HepG2 (cell line): ENCODE measurements at regions not wholly inside any gene's neighbourhood (a gene's known extent, or its start where the extent isn't known, plus 50 kb on each side); places are given as distances from the start of the nearest gene placed in this dataset.

Experiments used
- ATAC-seq: fragments of 200-7000 bp; cut with Tn5 transposase; 3 replicates; pipeline ENCODE4 v1.9.1; 2020; ENCODE audit warnings: mild to moderate bottlenecking, moderate library complexity
- BruUV-seq: library from RNA; stranded (reverse); fragments of 400-500 nt; replicated peaks from 2 replicates; lab custom pipeline; 2021; lab: Mats Ljungman, UMichigan
- CTCF ChIA-PET: fragments of 300-600 bp; formaldehyde crosslinking; extraction: SDS; loops from one replicate; lab custom pipeline; 2021; ENCODE audit warnings: low total read pairs, inconsistent platforms, low intra/inter-chr PET ratio; lab: Yijun Ruan, JAX
- POLR2A ChIA-PET: fragments of 350-600 bp; sonication (Branson Sonifier 250); formaldehyde crosslinking; loops from one replicate; lab custom pipeline; 2020; ENCODE audit warnings: antibody characterized with exemption, inconsistent platforms; lab: Yijun Ruan, JAX
- DNase-seq: peaks from one replicate; pipeline ENCODE4 v3.0.0-alpha.2; 2015; ENCODE audit warnings: low spot score
- FAIRE-seq: peaks from 3 replicates; lab custom pipeline; 2011; peaks lifted over from hg19 to GRCh38; lab: Jason Lieb, UNC
- H2AFZ ChIP-seq: one replicate; pipeline ENCODE4 v1.6.1; 2011; ENCODE audit warnings: low read length, inconsistent platforms
- H3K27ac ChIP-seq: fragments of 300-600 bp; 3 replicates; pipeline ENCODE4 v1.8.0; 2011; ENCODE audit warnings: mixed run types, mild to moderate bottlenecking, mixed read lengths, low read length, inconsistent platforms; ENCODE audit not compliant: insufficient read depth; ENCODE audit errors: extremely low read length
- H3K27me3 ChIP-seq, 2 experiments: fragments of 200-600 bp in 1 of 2; 2 replicates in 1 of 2; 3 replicates in 1 of 2; pipeline versions ENCODE4 v1.6.0 to v1.8.0; 2011; ENCODE audit warnings: low read length in 2 of 2, mild to moderate bottlenecking in 2 of 2, moderate library complexity in 2 of 2, inconsistent platforms in 1 of 2; ENCODE audit not compliant: insufficient read depth in 2 of 2, control insufficient read depth in 1 of 2
- H3K36me3 ChIP-seq, 2 experiments: fragments of 200-600 bp in 1 of 2; replicated peaks in 1 of 2; 2 replicates in 1 of 2; 3 replicates in 1 of 2; pipeline versions ENCODE4 v1.5.1 to v1.8.0; 2011; ENCODE audit warnings: low read length in 2 of 2, inconsistent platforms in 1 of 2; ENCODE audit not compliant: insufficient read depth in 2 of 2, control insufficient read depth in 1 of 2
- H3K4me1 ChIP-seq: 2 replicates; pipeline ENCODE4 v1.5.1; 2012; ENCODE audit warnings: low read length, inconsistent platforms; ENCODE audit not compliant: insufficient read depth
- H3K4me2 ChIP-seq: 2 replicates; pipeline ENCODE4 v1.6.0; 2011; ENCODE audit warnings: low read depth, low read length, inconsistent platforms
- H3K4me3 ChIP-seq, 3 experiments: fragments of 200-600 bp in 1 of 3; sonication (generic), shearing (Covaris generic) in 1 of 3; replicated peaks in 1 of 3; 2 replicates each; pipeline ENCODE4 v1.5.1; 2011 to 2016; ENCODE audit warnings: low read length in 3 of 3, inconsistent platforms in 2 of 3, low read depth in 2 of 3, mild to moderate bottlenecking in 2 of 3, control low read depth in 1 of 3, mixed read lengths in 1 of 3; ENCODE audit not compliant: insufficient read depth in 1 of 3
- H3K79me2 ChIP-seq: one replicate; pipeline ENCODE4 v1.6.1; 2011; ENCODE audit warnings: low read length, inconsistent platforms; ENCODE audit not compliant: insufficient read depth
- H3K9ac ChIP-seq: 2 replicates; pipeline ENCODE4 v1.6.0; 2011; ENCODE audit warnings: mild to moderate bottlenecking, low read depth, low read length, inconsistent platforms; ENCODE audit not compliant: insufficient read depth
- H3K9me3 ChIP-seq: 2 replicates; pipeline ENCODE4 v1.5.1; 2012; ENCODE audit warnings: mild to moderate bottlenecking, low read length
- H4K20me1 ChIP-seq: 2 replicates; pipeline ENCODE4 v1.6.0; 2011; ENCODE audit warnings: inconsistent platforms, mild to moderate bottlenecking, low read length, moderate library complexity; ENCODE audit not compliant: insufficient read depth
- ATF7-NPFF ChIP-seq: sonication (generic); formaldehyde crosslinking; IDR thresholded peaks from 2 replicates; pipeline ENCODE4 v1.8.1; 2023; ENCODE audit warnings: mild to moderate bottlenecking, low read depth, missing genetic modification reagents, moderate library complexity
- CBFB ChIP-seq: sonication (generic); formaldehyde crosslinking; IDR thresholded peaks from 2 replicates; pipeline ENCODE4 v1.4.0; 2020; ENCODE audit warnings: missing genetic modification reagents
- RFX5 ChIP-seq: IDR thresholded peaks from 2 replicates; pipeline ENCODE4 v1.6.1; 2011; ENCODE audit warnings: low read depth, low read length, improper control_type of control experiment
- SIX4 ChIP-seq: sonication (generic); formaldehyde crosslinking; IDR thresholded peaks from 2 replicates; pipeline ENCODE4 v1.4.0; 2020; ENCODE audit warnings: missing genetic modification reagents
- SMAD9 ChIP-seq: sonication (generic); formaldehyde crosslinking; IDR thresholded peaks from 2 replicates; pipeline ENCODE4 v1.5.1; 2020; ENCODE audit warnings: mild to moderate bottlenecking, missing genetic modification reagents
- ZNF34 ChIP-seq: sonication (generic); formaldehyde crosslinking; IDR thresholded peaks from 2 replicates; pipeline ENCODE4 v1.4.0; 2020; ENCODE audit warnings: mild to moderate bottlenecking, missing genetic modification reagents, borderline replicate concordance
- ZNF572 ChIP-seq: sonication (generic); formaldehyde crosslinking; IDR thresholded peaks from 2 replicates; pipeline ENCODE4 v1.5.1; 2020; ENCODE audit warnings: mild to moderate bottlenecking, missing genetic modification reagents
- ZNF605 ChIP-seq: sonication (generic); formaldehyde crosslinking; IDR thresholded peaks from 2 replicates; pipeline ENCODE4 v1.8.0; 2022; ENCODE audit warnings: mild to moderate bottlenecking, missing genetic modification reagents
- ZNF816 ChIP-seq: sonication (generic); formaldehyde crosslinking; IDR thresholded peaks from 2 replicates; pipeline ENCODE4 v1.8.0; 2022; ENCODE audit warnings: missing genetic modification reagents, mild to moderate bottlenecking, borderline replicate concordance
- WGBS: methylation state at CpG from one replicate; pipeline ENCODE4 v1.1.6; 2017; ENCODE audit warnings: low lambda C conversion rate; 5-methylcytosine and 5-hydroxymethylcytosine counted together
- in situ Hi-C: cut with HindIII; loops from 2 replicates; pipeline ENCODE4 v1.10.0; 2017; ENCODE audit warnings: low pct_unique_long_range_greater_than_20kb; ENCODE audit not compliant: extremely low pct_ligation_motif_present
- intact Hi-C: fragments of 100-400 bp; cut with micrococcal nuclease; formaldehyde crosslinking; loops from one replicate; pipeline ENCODE4 v1.10.0; 2022; ENCODE audit not compliant: unreplicated experiment
- TF ChIP-seq, protein P1 (sequence below): sonication (generic); formaldehyde crosslinking; IDR thresholded peaks from 2 replicates; pipeline ENCODE4 v1.4.0; 2020; ENCODE audit warnings: missing genetic modification reagents
- TF ChIP-seq, protein P2 (sequence below): sonication (generic); formaldehyde crosslinking; IDR thresholded peaks from 2 replicates; pipeline ENCODE4 v1.9.0; 2021; ENCODE audit warnings: missing genetic modification reagents, mild to moderate bottlenecking, borderline replicate concordance
- TF ChIP-seq, protein P3 (sequence below): sonication (generic); formaldehyde crosslinking; IDR thresholded peaks from 2 replicates; pipeline ENCODE4 v1.4.0; 2020; ENCODE audit warnings: missing genetic modification reagents

DNA sequence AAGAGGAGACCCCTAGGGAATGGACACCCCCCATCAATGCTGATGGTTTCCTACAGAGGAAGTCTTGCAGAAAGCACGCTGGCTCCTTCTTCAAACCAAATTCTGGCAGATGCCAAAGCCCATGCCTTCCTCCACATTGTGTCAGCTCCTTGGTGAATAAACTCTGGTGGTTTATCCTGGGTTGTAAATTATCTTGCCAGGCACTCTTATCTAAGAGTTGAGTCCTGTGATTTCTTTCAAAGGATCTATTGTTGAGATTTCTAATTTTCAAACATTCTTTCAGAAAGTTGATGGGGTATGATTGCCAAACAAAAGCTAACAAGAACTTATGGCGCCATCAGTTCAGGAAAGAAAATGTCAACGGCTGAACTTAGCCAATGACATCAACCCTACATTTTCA lies 160.4 kb downstream of the NSG2 start:
- Histone ChIP-seq H3K27me3 (no peaks in the 10 kb centered on the region; a peak in 1 of 5 replicates), H3K27ac (no peak overlapping the region)

DNA sequence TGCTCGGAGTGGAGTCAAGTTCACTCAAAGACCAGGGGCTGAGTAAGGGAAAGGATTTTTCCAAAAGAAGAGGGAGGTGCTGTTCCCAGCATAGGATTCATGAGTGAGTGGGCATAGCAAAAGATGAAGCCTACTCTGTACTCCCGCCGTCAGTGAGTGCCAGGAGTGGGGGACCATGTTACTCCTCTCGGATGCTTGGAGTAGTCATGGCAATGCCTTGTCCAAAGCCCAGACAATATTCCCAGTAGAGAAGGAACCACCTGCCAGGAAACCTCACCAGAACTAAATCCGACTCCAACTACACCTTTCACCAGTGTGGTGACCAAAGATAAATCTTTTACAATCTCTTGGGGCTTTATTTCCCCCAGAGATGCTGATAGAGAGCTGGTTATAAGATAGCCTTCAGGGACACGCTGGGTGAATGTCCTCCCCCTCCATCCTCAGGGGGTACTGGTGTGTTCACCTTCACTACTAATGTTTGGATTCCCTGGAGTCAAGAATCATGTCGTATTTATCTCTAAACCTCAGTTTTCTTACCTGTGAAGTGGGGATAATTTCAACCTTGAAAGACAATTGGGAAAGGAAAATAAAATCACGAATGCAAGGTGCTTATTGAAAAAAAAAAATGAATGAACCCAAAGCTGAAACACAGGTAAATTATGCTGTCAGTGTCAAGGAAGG lies 165.2 kb downstream of the NSG2 start:
- H3K79me2 ChIP-seq, result no peaks in the 10 kb centered on the region
- ATAC-seq (no peak), FAIRE-seq (no peak), DNase-seq (no peak)
- no peak overlapping the region for H2AFZ ChIP-seq
- ChIA-PET POLR2A (no interaction called here), CTCF (no interaction called here)
- H3K27ac ChIP-seq, result no peak overlapping the region
- no peak overlapping the region for H3K4me3 ChIP-seq
- H4K20me1 ChIP-seq, result no peaks in the 10 kb centered on the region
- no peaks in the 10 kb centered on the region for H3K9me3 ChIP-seq
- H3K27me3 ChIP-seq, result peaks cover 2 to 22% of the 10 kb centered on the region in 2 experiments; a peak in 3 of 5 replicates
- in situ Hi-C loops (no loop called here), intact Hi-C loops (no loop called here)
- H3K9ac ChIP-seq, result no peak overlapping the region
- no TSS peak for BruUV-seq
- WGBS, result 0% methylated on average over 6 of the region's 8 CpGs
- no peak overlapping the region for H3K4me2 ChIP-seq
- no peaks in the 10 kb centered on the region for H3K4me1 ChIP-seq
- H3K36me3 ChIP-seq, result no peaks in the 10 kb centered on the region
- no peak for TF ChIP-seq SIX4 (CRISPR knock-in tag)
- TF ChIP-seq ZNF816, result no peak
- TF ChIP-seq RFX5, result no peak
- TF ChIP-seq, protein P1, sequence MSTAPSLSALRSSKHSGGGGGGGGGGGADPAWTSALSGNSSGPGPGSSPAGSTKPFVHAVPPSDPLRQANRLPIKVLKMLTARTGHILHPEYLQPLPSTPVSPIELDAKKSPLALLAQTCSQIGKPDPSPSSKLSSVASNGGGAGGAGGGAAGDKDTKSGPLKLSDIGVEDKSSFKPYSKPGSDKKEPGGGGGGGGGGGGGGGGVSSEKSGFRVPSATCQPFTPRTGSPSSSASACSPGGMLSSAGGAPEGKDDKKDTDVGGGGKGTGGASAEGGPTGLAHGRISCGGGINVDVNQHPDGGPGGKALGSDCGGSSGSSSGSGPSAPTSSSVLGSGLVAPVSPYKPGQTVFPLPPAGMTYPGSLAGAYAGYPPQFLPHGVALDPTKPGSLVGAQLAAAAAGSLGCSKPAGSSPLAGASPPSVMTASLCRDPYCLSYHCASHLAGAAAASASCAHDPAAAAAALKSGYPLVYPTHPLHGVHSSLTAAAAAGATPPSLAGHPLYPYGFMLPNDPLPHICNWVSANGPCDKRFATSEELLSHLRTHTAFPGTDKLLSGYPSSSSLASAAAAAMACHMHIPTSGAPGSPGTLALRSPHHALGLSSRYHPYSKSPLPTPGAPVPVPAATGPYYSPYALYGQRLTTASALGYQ (CRISPR knock-in tag), result no peak
- TF ChIP-seq ZNF605, result no peak
- no peak for TF ChIP-seq CBFB (CRISPR knock-in tag)
- no peak for TF ChIP-seq SMAD9 (CRISPR knock-in tag)
- TF ChIP-seq ZNF34 (CRISPR knock-in tag), result no peak
- no peak for TF ChIP-seq ZNF572 (CRISPR knock-in tag)
- TF ChIP-seq, protein P2, sequence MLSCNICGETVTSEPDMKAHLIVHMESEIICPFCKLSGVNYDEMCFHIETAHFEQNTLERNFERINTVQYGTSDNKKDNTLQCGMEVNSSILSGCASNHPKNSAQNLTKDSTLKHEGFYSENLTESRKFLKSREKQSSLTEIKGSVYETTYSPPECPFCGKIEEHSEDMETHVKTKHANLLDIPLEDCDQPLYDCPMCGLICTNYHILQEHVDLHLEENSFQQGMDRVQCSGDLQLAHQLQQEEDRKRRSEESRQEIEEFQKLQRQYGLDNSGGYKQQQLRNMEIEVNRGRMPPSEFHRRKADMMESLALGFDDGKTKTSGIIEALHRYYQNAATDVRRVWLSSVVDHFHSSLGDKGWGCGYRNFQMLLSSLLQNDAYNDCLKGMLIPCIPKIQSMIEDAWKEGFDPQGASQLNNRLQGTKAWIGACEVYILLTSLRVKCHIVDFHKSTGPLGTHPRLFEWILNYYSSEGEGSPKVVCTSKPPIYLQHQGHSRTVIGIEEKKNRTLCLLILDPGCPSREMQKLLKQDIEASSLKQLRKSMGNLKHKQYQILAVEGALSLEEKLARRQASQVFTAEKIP (CRISPR knock-in tag), result no peak

More for the DNA sequence above, 160.4 kb downstream of the NSG2 start:
- Histone ChIP-seq H3K4me3 (no peak overlapping the region), H3K36me3 (no peaks in the 10 kb centered on the region), H3K9me3 (no peaks in the 10 kb centered on the region), H2AFZ (no peak overlapping the region), H3K79me2 (no peaks in the 10 kb centered on the region), H4K20me1 (no peaks in the 10 kb centered on the region), H3K4me2 (no peak overlapping the region), H3K4me1 (no peaks in the 10 kb centered on the region), H3K9ac (no peak overlapping the region)
- intact Hi-C loops, result no loop called here
- ChIA-PET CTCF (no interaction called here), POLR2A (no interaction called here)
- DNase-seq (no peak), ATAC-seq (no peak), FAIRE-seq (no peak)
- WGBS, result 2% methylated on average over 2 of the region's 3 CpGs
- no TSS peak for BruUV-seq
- in situ Hi-C loops, result no loop called here
- TF ChIP-seq, protein P3, sequence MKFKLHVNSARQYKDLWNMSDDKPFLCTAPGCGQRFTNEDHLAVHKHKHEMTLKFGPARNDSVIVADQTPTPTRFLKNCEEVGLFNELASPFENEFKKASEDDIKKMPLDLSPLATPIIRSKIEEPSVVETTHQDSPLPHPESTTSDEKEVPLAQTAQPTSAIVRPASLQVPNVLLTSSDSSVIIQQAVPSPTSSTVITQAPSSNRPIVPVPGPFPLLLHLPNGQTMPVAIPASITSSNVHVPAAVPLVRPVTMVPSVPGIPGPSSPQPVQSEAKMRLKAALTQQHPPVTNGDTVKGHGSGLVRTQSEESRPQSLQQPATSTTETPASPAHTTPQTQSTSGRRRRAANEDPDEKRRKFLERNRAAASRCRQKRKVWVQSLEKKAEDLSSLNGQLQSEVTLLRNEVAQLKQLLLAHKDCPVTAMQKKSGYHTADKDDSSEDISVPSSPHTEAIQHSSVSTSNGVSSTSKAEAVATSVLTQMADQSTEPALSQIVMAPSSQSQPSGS (CRISPR knock-in tag), result no peak
- no peak for TF ChIP-seq ATF7-NPFF (CRISPR knock-in tag)
